ENCODE measurements at regions not wholly inside any gene's neighbourhood (a gene's known extent, or its start where the extent isn't known, plus 50 kb on each side); places are given as distances from the start of the nearest gene placed in this dataset.

- no peak overlapping the region for H3K9ac ChIP-seq (ENCODE audit: low read length)
- H3K27ac ChIP-seq (ENCODE audit: low read length) = no peak overlapping the region
- H3K9me2 ChIP-seq (replicated peaks; ENCODE audit: insufficient read depth, low read length) = no peaks in the 10 kb centered on the region
- no peaks in the 10 kb centered on the region for H3K79me2 ChIP-seq (ENCODE audit: low read length)
- no peak overlapping the region for H2AFZ ChIP-seq (ENCODE audit: low read length)
- H3K36me3 ChIP-seq (ENCODE audit: insufficient read depth, low read length) = no peaks in the 10 kb centered on the region
- no peaks in the 10 kb centered on the region for H3K4me1 ChIP-seq (ENCODE audit: low read length)
- DNase-seq = no peak
- H4K20me1 ChIP-seq (ENCODE audit: insufficient read depth, low read depth, low read length) = no peaks in the 10 kb centered on the region
- no peak overlapping the region for H3K4me2 ChIP-seq (ENCODE audit: low read depth, low read length, poor library complexity, severe bottlenecking)
- H3K9me3 ChIP-seq (ENCODE audit: low read length) = peaks cover 12% of the 10 kb centered on the region; the same call in 1 of the 2 replicates
- H3K4me3 ChIP-seq (ENCODE audit: low read length) = no peak overlapping the region
- H3K27me3 ChIP-seq (ENCODE audit: low read length) = no peaks in the 10 kb centered on the region
Measured at GRCh38 chr9:81476813-81477490, 212.4 kb downstream of the TLE1 start.

- peaks cover 12% of the 10 kb centered on the region; the same call in 1 of the 2 replicates for H3K9me3 ChIP-seq (ENCODE audit: low read length)
- H3K36me3 ChIP-seq (ENCODE audit: insufficient read depth, low read length) = no peaks in the 10 kb centered on the region
- no peak overlapping the region for H3K4me2 ChIP-seq (ENCODE audit: low read depth, low read length, poor library complexity, severe bottlenecking)
- H3K4me1 ChIP-seq (ENCODE audit: low read length) = no peaks in the 10 kb centered on the region
- no peaks in the 10 kb centered on the region for H4K20me1 ChIP-seq (ENCODE audit: insufficient read depth, low read depth, low read length)
- DNase-seq = no peak
- H3K9me2 ChIP-seq (replicated peaks; ENCODE audit: insufficient read depth, low read length) = no peaks in the 10 kb centered on the region
- H3K4me3 ChIP-seq (ENCODE audit: low read length) = no peak overlapping the region
- no peaks in the 10 kb centered on the region for H3K27me3 ChIP-seq (ENCODE audit: low read length)
- no peak overlapping the region for H3K27ac ChIP-seq (ENCODE audit: low read length)
- H3K9ac ChIP-seq (ENCODE audit: low read length) = no peak overlapping the region
- H3K79me2 ChIP-seq (ENCODE audit: low read length) = no peaks in the 10 kb centered on the region
- no peak overlapping the region for H2AFZ ChIP-seq (ENCODE audit: low read length)
Measured at GRCh38 chr9:81474792-81475191, 214.6 kb downstream of the TLE1 start.

GRCh38 chr9:81474125-81474524 is 215.2 kb downstream of the TLE1 start:
- H3K4me2 ChIP-seq (ENCODE audit: low read depth, low read length, poor library complexity, severe bottlenecking) = no peak overlapping the region
- no peaks in the 10 kb centered on the region for H4K20me1 ChIP-seq (ENCODE audit: insufficient read depth, low read depth, low read length)
- no peak overlapping the region for H3K27ac ChIP-seq (ENCODE audit: low read length)
- no peaks in the 10 kb centered on the region for H3K9me2 ChIP-seq (replicated peaks; ENCODE audit: insufficient read depth, low read length)
- no peak overlapping the region for H2AFZ ChIP-seq (ENCODE audit: low read length)
- DNase-seq = no peak
- peaks cover 11% of the 10 kb centered on the region; the same call in 1 of the 2 replicates for H3K9me3 ChIP-seq (ENCODE audit: low read length)
- H3K9ac ChIP-seq (ENCODE audit: low read length) = no peak overlapping the region
- H3K4me1 ChIP-seq (ENCODE audit: low read length) = no peaks in the 10 kb centered on the region
- H3K36me3 ChIP-seq (ENCODE audit: insufficient read depth, low read length) = no peaks in the 10 kb centered on the region
- H3K4me3 ChIP-seq (ENCODE audit: low read length) = no peak overlapping the region
- no peaks in the 10 kb centered on the region for H3K27me3 ChIP-seq (ENCODE audit: low read length)
- no peaks in the 10 kb centered on the region for H3K79me2 ChIP-seq (ENCODE audit: low read length)

GRCh38 chr9:81473708-81474107 is 215.6 kb downstream of the TLE1 start:
- no peak overlapping the region for H3K4me3 ChIP-seq (ENCODE audit: low read length)
- H3K9me3 ChIP-seq (ENCODE audit: low read length) = peaks cover 8% of the 10 kb centered on the region; the same call in 1 of the 2 replicates
- no peak overlapping the region for H3K4me2 ChIP-seq (ENCODE audit: low read depth, low read length, poor library complexity, severe bottlenecking)
- no peaks in the 10 kb centered on the region for H3K4me1 ChIP-seq (ENCODE audit: low read length)
- no peaks in the 10 kb centered on the region for H3K9me2 ChIP-seq (replicated peaks; ENCODE audit: insufficient read depth, low read length)
- H3K27ac ChIP-seq (ENCODE audit: low read length) = no peak overlapping the region
- H3K9ac ChIP-seq (ENCODE audit: low read length) = no peak overlapping the region
- H3K79me2 ChIP-seq (ENCODE audit: low read length) = no peaks in the 10 kb centered on the region
- no peak for DNase-seq
- H3K36me3 ChIP-seq (ENCODE audit: insufficient read depth, low read length) = no peaks in the 10 kb centered on the region
- no peaks in the 10 kb centered on the region for H3K27me3 ChIP-seq (ENCODE audit: low read length)
- no peak overlapping the region for H2AFZ ChIP-seq (ENCODE audit: low read length)
- H4K20me1 ChIP-seq (ENCODE audit: insufficient read depth, low read depth, low read length) = no peaks in the 10 kb centered on the region

GRCh38 chr9:81473206-81473605 is 216.1 kb downstream of the TLE1 start:
- no peak overlapping the region for H3K4me3 ChIP-seq (ENCODE audit: low read length)

GRCh38 chr9:81472701-81473100 is 216.6 kb downstream of the TLE1 start:
- Histone ChIP-seq H3K9ac (ENCODE audit: low read length) (no peak overlapping the region), H2AFZ (ENCODE audit: low read length) (no peak overlapping the region), H3K27ac (ENCODE audit: low read length) (no peak overlapping the region), H3K4me3 (ENCODE audit: low read length) (no peak overlapping the region), H3K79me2 (ENCODE audit: low read length) (no peaks in the 10 kb centered on the region), H4K20me1 (ENCODE audit: insufficient read depth, low read depth, low read length) (no peaks in the 10 kb centered on the region), H3K36me3 (ENCODE audit: insufficient read depth, low read length) (no peaks in the 10 kb centered on the region), H3K4me2 (ENCODE audit: low read depth, low read length, poor library complexity, severe bottlenecking) (no peak overlapping the region), H3K27me3 (ENCODE audit: low read length) (no peaks in the 10 kb centered on the region), H3K9me3 (ENCODE audit: low read length) (peaks cover 8% of the 10 kb centered on the region), H3K4me1 (ENCODE audit: low read length) (no peaks in the 10 kb centered on the region), H3K9me2 (replicated peaks; ENCODE audit: insufficient read depth, low read length) (no peaks in the 10 kb centered on the region)
- no peak for DNase-seq

More at GRCh38 chr9:81473206-81473605, 216.1 kb downstream of the TLE1 start:
- Histone ChIP-seq H3K9me3 (ENCODE audit: low read length) (peaks cover 8% of the 10 kb centered on the region), H3K9me2 (replicated peaks; ENCODE audit: insufficient read depth, low read length) (no peaks in the 10 kb centered on the region), H3K36me3 (ENCODE audit: insufficient read depth, low read length) (no peaks in the 10 kb centered on the region), H4K20me1 (ENCODE audit: insufficient read depth, low read depth, low read length) (no peaks in the 10 kb centered on the region), H3K4me1 (ENCODE audit: low read length) (no peaks in the 10 kb centered on the region), H3K9ac (ENCODE audit: low read length) (no peak overlapping the region), H3K27ac (ENCODE audit: low read length) (no peak overlapping the region), H2AFZ (ENCODE audit: low read length) (no peak overlapping the region), H3K27me3 (ENCODE audit: low read length) (no peaks in the 10 kb centered on the region), H3K4me2 (ENCODE audit: low read depth, low read length, poor library complexity, severe bottlenecking) (no peak overlapping the region), H3K79me2 (ENCODE audit: low read length) (no peaks in the 10 kb centered on the region)
- no peak for DNase-seq

- Histone ChIP-seq H3K27ac (ENCODE audit: low read length) (no peak overlapping the region), H3K9me2 (replicated peaks; ENCODE audit: insufficient read depth, low read length) (no peaks in the 10 kb centered on the region), H3K4me2 (ENCODE audit: low read depth, low read length, poor library complexity, severe bottlenecking) (no peak overlapping the region), H4K20me1 (ENCODE audit: insufficient read depth, low read depth, low read length) (no peaks in the 10 kb centered on the region), H3K79me2 (ENCODE audit: low read length) (no peaks in the 10 kb centered on the region), H3K9ac (ENCODE audit: low read length) (no peak overlapping the region), H3K9me3 (ENCODE audit: low read length) (peaks cover 6% of the 10 kb centered on the region), H3K4me3 (ENCODE audit: low read length) (no peak overlapping the region), H2AFZ (ENCODE audit: low read length) (no peak overlapping the region), H3K36me3 (ENCODE audit: insufficient read depth, low read length) (no peaks in the 10 kb centered on the region), H3K27me3 (ENCODE audit: low read length) (no peaks in the 10 kb centered on the region), H3K4me1 (ENCODE audit: low read length) (no peaks in the 10 kb centered on the region)
- DNase-seq = no peak
Measured at GRCh38 chr9:81470864-81471263, 218.5 kb downstream of the TLE1 start.

- H3K27ac ChIP-seq (ENCODE audit: low read length) = no peak overlapping the region
- H3K36me3 ChIP-seq (ENCODE audit: insufficient read depth, low read length) = no peaks in the 10 kb centered on the region
- H3K79me2 ChIP-seq (ENCODE audit: low read length) = no peaks in the 10 kb centered on the region
- H3K9me3 ChIP-seq (ENCODE audit: low read length) = no peaks in the 10 kb centered on the region; the same call in 1 of the 2 replicates
- H3K4me1 ChIP-seq (ENCODE audit: low read length) = no peaks in the 10 kb centered on the region
- H2AFZ ChIP-seq (ENCODE audit: low read length) = no peak overlapping the region
- no peak overlapping the region for H3K9ac ChIP-seq (ENCODE audit: low read length)
- no peaks in the 10 kb centered on the region for H3K9me2 ChIP-seq (replicated peaks; ENCODE audit: insufficient read depth, low read length)
- no peaks in the 10 kb centered on the region for H3K27me3 ChIP-seq (ENCODE audit: low read length)
- no peaks in the 10 kb centered on the region for H4K20me1 ChIP-seq (ENCODE audit: insufficient read depth, low read depth, low read length)
- no peak overlapping the region for H3K4me2 ChIP-seq (ENCODE audit: low read depth, low read length, poor library complexity, severe bottlenecking)
- DNase-seq = no peak
- no peak overlapping the region for H3K4me3 ChIP-seq (ENCODE audit: low read length)
Measured at GRCh38 chr9:81468084-81468595, 221.2 kb downstream of the TLE1 start.

All from Karpas-422 (cell line).